Effector CD4-positive, alpha-beta T cell (primary cell): ENCODE measurements at regions not wholly inside any gene's neighbourhood (a gene's known extent, or its start where the extent isn't known, plus 50 kb on each side); places are given as distances from the start of the nearest gene placed in this dataset.

ENCODE experiments used
- DNase-seq: peaks from one replicate; pipeline ENCODE4 v3.0.0-alpha.2; 2020

DNA sequence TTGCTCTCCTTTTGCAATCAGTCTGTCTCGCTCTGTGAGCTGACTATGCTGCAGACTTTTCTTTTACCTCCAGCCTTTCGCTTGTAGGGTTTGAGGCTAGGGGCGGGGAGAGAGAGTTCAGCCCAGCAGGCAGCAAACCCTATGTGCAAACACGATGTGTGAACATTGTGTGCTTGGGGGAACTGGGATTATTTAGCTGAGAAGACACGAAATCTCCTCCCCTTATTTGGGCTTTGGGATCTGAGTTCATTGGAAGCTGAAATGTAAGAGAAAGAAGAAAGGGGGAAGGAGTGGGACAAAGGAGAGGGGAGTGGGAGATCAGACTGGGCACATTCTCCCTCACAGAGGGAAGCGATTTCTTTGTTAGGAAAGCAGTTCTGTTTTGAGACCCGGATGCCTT, 189.6 kb upstream of the TNP1 start:
- DNase-seq: no peak

DNA sequence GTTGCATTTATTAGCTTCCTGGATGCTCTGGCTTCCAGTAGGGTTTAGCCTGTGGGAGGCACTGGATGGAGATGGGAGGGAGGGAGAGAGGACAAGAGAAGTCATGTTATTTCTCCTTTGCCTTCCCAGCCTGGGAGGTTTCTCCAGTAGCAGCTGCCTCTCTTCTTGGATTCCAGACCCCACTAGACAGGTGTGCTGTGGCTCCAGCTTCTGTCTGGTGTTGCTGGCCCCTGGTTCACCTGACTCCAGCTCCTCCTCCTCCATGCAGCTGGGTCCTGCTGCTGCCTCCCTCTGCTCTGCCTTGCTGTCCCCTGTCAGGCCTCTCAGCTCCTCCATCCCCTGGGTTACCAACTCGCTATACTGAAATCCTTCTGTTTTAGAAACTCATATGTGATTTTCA, 188.9 kb upstream of the TNP1 start:
- no peak for DNase-seq

DNA sequence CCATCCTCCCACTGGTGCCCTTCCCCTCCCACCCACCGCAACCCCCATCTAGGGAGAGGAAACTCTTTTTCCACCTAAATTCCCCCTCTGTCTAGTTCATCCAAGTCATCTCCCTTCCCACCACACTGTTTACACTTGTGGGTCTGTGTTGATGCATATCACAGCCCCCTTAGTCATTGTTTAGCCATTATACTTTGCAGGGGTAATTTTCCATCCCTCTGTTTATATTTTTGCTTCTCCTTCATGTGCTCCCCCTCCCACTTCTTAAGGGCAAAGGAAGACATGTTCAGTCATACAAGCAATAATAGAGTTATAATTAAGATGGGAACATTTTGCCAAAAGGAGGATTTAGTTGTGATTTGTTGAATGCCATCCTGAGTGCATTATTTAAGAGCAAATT, 187.8 kb upstream of the TNP1 start:
- no peak for DNase-seq

DNA sequence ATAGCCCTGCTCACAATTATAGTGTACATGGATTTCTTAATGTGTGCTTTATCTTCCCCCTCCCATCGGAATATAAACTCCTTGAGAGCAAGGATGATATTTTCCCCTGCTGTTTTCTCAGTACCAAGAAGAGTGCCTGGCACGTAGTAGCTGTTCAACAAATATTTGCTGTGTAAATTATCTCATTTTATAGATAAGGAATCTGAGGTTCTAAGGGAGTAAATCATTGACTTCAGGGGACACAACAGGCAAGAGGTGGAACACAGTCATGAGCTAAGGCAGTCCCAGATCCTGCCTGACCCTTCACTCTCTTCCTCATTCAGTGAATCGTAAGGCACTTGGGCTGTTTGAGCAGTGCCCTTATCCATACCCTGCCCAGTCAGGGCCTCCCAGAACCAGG, 187.3 kb upstream of the TNP1 start:
- DNase-seq: no peak

DNA sequence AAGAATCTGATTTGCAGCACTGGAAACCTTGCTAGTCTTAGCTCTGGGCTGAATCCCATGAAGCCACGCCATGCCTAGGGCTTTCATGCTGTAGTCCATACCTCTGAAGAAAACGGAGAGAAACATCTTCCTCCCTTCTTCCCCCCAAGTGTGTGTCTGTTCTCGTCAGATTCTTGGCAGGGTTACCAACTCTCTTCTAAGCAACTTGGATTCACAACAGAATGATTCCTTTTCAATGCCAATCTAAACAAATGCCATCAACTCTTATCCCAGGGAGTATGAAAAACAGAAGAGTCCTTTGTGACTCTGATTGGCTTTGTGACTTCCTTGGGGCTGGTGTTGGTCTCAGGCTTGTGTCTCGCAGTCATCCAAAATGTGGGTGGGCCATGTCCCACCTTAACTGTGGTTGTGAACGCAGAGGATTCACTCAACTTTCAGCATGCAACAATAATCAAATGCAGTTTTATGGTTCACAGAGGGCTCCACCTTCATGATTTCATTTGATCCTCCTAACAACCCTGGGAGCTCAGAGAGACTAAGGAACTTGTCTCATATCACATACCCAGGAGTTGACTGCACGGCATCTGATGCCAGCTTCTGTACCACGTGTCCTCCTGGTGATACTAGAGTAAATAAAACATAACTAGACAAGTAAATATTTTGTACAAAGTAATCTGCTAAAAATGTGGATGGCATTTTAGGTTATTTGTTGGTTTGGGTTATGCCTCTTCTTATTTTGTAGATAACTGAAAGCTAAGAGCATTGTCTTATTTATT, 186.0 kb upstream of the TNP1 start:
- no peak for DNase-seq

DNA sequence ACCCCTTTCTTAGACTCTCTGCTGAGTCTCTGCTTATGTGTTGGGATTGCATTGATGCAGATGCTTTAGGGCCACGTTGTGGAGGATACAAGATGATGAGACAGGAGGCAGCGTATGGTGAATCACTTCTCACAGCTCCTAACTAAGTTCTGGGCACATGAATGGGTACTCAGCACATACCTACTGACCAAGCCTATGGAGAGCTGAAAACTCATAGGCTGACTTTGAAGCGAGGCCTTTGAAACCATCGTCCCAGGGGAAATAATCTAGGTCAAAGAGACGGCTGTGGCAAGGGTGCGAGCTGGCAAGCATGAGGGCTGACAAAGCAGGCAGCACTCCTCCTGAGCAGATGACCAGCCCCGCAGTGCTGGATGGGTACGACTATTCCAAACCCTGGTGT, 180.2 kb upstream of the TNP1 start:
- DNase-seq: no peak

DNA sequence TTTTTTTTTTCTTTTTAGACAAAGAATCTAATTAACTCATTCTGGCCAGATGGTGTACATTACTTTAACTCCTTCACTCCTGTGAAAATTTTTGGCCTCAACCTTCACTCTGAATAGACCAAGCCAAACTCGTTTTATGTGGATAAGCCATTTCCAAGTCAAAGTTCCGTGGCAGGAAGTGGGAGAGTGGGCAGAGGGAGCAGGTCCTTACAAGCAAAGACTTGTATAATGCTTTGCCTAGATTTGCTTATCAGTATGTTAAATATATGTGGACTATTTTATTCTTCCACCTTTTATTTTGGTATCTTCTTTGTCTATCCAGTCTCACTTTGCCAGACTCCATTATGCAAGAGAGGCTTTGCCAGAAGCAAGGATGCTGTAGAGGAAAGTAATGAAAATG, 178.1 kb upstream of the TNP1 start:
- DNase-seq: no peak

DNA sequence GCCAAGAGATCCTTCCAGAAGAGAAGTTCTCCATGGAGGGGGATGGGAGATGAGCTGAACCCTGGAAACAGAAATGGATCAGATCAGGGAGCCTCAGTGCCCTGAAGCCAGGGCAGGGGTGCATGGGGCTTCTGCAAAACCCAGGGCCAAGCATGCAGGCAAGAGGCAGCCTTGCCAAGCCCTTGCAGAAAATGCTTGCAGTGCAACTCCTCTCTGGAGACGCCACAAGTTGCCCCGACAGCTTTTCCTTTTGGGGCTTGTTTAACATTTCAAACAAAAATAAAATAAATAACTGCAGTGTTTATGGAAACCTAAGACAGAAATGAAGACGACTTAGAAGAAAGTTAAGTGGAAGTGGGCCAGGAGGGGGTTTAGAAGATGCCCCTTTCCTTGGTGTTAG, 177.5 kb upstream of the TNP1 start:
- no peak for DNase-seq

DNA sequence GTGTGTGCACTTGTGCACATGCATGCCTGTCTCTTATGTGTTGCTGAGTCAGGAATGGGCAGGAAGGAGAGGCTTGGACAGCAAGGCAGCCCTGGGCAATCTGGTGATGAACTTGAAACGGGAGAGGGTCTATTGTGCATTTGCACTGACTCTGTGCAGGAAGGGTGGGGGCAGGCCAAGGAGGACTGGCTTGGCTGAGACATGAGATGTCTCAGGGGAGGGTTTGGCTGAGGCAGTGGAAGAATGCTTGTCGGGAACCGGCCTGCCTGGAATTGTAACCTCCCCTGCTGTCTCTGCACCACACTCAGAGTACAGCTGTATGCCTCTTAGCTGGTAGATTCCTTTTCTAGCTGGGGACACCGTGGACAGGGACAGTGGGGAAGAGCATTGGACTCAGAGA, 176.1 kb upstream of the TNP1 start:
- no peak for DNase-seq

DNA sequence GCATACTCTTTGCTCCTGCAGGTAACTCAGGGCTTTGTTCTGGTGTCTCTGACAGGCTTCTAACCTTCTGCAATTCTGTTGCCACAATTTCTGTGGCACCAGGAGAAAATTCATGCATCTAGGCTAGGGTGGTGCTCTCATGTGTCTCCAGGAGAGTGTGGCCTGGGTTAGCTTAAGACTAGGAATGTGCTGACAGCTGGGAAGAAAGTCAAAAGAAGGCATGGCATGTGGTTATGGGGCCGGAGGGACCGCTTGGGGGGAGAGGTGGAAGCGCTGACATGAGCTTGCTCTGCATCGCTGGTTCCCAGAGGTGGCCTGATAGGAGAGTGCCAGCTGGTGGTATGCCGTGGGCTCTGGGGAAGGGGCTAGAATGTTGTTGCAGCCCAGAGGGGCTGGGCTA, 173.3 kb upstream of the TNP1 start:
- no peak for DNase-seq

DNA sequence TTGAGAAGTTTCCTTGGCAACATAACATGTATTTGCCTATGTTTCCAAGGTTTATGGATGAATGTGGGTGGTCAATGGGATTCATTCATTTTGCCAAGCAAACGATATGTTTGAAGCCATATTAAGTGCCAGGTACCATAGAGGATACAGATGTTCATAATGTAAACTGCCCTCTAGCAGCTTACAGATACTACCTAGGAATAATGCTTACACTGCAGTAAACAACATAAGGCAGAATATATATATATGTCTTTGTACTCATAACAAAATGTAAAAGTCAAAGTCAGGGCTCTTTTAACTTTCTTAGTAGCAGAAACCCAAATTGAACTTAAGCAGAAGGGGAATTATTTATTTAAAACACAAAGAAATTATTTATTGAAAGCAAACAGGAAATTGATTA, 171.6 kb upstream of the TNP1 start:
- DNase-seq: no peak

DNA sequence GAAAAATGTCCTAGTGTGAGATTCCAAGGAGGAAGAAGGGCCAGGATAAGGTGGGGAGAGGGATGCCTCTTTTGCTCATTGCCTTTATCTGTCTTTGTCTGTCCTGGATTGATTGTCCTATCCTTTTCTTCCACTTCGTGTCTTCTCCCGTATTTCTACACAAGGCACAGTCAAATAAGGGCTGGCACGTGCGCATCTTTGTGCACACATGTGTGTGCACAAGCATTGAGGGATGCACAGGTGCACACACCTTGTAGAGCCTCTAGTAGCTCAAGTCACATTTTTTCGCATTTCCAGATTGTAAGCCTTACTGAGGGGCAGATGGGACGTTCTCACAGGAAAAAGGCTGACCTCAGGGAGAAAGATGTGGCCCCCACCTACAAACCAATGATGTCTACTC, 170.2 kb upstream of the TNP1 start:
- DNase-seq: no peak

DNA sequence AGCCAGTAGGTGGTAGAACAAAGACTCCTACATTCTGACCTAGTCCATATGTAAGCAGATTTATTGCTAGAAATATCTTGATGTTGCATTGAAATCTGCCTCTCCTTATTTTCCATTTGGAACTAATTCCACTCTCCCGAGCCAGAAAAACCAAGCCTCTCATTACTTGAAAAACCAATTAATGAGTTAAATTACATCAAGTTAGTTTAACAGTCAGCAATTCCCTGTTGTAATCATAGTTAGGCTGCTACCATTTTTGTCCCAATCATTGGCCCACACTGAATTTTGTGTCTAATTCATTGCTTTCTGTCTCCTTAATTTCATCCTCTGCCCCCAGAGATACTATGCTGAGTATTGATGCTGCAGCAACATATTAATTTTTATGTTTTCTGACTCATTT, 168.3 kb upstream of the TNP1 start:
- DNase-seq: no peak

DNA sequence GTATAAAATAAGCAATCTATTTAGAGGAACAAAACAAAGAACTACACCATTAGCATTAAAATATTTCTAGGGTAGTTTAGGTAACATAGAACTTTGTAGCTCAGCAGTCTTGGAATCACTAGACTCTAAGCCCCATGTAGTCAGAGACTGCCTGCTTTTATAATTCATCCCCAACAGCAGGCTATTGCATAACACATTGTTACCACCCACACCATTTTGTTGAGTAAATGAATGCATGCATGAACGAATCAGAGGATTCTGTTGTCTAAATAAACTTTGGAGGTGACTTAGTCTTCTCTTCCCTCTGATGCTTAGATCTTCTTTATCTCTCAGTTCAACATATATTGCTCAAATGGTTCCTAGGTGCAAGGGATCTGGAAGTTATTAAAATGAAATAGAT, 167.6 kb upstream of the TNP1 start:
- no peak for DNase-seq

DNA sequence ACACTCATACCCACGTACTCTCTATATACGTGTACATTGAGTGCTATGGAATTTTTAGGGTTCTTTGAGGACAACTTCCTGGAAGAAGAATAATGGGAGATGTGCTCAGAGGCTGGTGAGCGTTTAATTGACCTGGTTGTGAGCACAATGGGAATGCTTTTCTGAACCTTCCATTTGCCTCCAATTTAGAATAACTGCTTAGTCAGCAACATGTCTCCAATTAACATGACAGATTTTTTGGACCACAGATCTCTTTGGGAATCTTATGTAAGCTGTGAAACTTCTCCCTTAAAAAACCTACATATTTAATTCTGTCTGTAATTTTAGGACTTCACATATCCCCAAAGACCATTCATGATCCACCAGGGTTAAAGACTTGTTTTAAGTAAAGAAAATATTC, 166.7 kb upstream of the TNP1 start:
- DNase-seq: no peak

DNA sequence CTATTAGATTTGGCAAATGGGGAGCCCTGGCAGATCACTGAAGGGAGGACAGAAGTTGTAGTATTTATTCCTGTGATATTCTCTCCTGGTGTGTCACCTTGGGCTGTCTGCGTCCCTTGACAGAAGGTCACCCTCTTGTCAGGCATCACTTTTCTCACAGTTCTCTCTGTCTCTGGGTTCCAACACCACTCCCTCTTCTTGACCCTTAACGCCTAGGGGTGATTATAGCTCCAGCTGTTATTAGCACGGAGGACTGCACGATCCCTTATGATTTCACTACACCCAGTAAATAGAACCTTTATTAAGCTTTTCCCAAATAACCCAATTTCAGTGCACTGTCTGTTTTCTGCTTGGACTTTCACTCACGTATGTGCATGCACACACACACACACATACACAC, 166.3 kb upstream of the TNP1 start:
- DNase-seq: no peak

DNA sequence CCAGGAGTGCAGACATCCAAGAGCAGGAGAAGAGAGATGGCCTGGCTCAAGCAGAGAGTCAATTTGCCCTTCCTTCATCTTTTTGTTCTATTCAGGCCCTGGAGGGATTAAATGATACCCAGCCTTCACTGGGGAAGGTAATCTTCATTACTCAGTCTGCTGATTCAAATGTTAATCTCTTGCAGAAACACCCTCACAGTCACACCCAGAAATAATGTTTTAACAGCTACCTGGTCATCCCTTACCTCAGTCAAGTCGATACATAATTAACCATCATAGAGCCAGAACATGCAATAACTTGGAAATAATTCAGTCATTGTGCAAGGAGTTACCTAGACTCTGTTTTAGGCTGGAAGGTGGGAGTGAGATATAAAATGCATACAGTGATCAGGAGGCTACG, 163.7 kb upstream of the TNP1 start:
- no peak for DNase-seq

DNA sequence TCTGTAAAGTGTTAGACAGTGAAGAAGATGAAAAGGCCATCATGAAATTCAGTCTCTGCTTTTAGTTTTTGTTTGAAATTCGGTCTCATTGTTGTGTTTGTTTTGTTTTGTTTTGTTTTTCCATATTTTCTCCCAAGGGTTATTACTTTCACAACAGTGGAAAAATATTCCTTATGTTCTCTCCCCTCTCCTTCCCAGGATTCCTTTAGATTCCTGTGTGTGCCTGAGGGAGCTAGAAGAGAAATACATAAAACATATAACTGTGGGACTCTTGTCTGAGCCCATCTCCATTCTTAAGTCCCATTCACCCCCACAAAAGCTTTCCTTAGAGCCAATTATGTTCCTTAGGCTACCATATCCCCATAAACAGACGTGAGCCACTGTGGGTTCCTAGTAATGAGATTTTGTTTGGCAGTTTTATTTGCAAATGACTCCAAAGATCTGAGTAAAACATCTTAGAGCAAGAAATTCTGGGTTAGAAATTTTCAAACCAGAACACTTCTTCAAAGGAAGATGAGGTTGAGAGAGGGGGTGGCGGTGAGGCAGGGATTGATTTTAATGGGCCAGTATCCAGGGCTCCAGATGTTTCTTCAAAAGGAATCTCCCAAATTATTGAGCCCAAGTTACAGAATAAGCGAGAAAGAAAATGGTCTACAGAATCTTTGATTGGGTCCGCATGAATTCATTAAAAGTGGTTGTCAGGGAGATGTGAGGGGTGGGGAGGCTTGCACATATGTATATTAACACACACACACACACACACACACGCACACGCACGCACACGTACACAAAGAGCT, 157.8 kb upstream of the TNP1 start:
- no peak for DNase-seq

DNA sequence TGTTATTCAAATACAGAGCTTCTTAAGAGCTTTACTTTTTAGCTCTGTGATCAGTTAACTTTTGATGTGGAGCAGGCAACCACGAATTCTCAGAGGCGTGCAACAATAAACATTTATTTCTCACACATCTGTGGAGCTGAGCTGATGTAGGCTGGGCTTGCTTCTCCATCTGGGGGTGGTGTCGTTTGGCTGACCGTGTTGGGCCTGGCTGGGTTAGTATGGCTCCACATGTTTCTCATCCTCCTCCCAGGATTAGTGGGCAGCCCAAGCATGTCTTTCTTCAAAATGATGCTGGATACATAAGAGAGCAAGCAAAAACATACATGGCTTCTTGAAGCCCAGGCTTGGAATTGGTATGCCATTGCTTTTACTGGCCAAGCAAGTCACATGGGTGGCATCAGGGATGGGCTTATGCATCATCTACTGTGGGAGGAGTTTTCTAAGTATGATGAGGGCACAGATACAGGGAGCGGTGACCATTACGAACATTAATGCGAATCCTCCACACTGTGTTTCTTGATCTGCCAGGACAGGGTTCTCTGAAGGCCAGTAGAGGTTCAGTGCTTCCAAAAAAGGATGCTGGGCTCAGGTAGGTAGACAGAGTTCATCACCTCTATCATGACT, 157.0 kb upstream of the TNP1 start:
- DNase-seq: no peak

DNA sequence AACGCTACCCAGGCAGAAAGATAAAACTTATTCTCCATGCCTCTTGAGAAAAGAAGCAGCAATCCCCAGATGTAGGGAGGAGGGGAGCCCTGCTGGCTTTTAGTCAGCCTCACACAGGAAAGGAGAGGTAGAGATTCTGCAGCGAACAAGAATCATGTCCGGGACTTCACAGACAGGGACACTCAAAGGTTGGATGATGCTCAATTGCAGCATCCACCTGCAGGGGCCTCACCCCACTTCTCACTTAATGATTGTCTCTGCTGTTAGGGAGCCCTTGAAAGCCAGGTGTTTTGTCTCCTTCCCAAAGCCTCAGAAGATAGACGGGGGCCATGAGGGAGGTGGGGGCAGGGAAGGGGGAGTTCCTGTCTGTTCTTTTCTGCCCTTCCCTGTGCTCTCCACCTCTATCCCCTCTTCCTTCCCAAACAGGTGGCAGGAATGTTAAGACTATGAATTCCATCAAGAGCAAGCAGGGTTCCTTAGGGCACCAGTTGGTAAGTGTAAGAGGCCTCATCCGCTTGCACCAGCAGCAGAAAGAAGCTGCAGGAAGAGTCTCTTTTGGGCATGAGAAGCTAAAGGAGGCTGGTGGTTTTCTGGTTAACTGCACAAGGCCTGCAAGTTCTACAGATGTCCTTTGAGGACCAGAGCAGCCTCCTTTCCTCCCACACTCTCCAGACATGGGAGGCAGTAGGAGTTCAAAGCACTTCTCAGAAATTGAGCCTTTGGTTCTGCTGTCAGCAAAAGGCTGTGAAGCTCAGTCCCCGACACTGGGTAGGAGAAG, 154.7 kb upstream of the TNP1 start:
- no peak for DNase-seq

DNA sequence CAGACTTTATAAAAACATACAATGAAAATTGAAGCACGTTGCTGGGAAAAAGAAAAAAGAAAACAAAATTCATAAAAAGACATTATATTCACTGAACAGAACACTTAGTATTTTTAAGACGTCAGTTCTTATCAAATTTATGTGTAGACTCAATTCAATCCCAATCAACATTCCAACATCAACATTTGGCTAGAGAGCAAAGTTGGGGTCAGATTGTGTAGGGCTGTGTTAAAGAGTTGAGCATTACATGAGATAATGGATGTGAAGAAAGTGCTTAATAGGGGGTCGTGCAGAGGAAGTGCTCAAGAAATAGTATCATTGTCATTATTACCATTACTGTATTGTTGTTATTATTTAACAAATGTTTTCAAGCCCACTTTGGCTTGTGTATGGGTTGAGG, 154.1 kb upstream of the TNP1 start:
- DNase-seq: no peak

DNA sequence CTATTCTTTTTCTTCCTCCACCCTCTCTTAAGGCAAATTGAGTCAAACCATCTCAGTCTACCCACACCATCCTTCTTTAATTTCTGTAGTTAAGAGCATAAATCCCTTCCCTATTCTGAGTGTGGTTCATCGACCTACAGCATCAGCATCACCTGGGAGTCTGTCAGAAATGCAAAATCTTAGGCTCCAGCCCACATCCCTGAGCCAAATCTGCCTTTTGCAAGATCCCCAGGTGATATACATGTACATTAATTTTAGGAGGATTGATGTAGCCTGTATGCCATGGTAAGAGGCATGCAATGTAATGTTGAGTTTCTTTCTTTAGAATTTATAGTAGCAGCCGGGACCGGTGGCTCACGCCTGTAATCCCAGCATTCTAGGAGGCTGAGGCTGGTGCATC, 151.7 kb upstream of the TNP1 start:
- DNase-seq: no peak

DNA sequence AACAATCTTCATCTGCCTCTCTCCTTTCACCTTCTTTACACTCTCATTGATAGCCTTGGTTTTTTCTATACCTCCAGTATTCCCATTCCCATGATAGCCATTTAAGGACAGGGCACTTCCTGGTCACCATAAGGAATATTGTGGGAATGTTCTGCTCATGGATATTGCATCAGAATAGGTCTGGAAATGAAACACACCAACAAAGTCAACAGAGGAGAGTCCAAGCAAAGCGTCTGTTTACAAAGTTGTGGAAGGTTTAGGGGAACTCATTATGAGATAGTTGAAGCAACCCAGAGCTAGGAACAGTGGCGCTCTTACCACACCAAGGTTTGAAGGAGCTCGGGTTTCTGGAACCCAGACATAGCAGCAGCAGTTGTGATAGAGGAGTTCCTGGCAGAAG, 150.3 kb upstream of the TNP1 start:
- no peak for DNase-seq
